Heart right ventricle (tissue), 16 donors: ENCODE measurements at regions not wholly inside any gene's neighbourhood (a gene's known extent, or its start where the extent isn't known, plus 50 kb on each side); places are given as distances from the start of the nearest gene placed in this dataset.

Source experiments
- ATAC-seq, 8 donors: fragments of 200-7000 bp; cut with Tn5 transposase; one replicate each; pipeline ENCODE4 v1.9.1; 2020; ENCODE audit warnings: mild to moderate bottlenecking in 8 of 8, moderate library complexity in 8 of 8, moderate number of reproducible peaks in 1 of 8
- DNase-seq, 2 donors: peaks; one replicate each; pipeline ENCODE4 v3.0.0-alpha.2; 2020
- H3K27ac ChIP-seq, 10 donors: fragments of 200-600 bp; sonication (generic) in 2 of 10; one replicate each; pipeline versions ENCODE4 v1.5.0 to v1.8.0; 2020 to 2022; ENCODE audit warnings: mild to moderate bottlenecking in 3 of 10
- H3K27me3 ChIP-seq, 7 donors: fragments of 200-600 bp; one replicate each; pipeline ENCODE4 v1.8.0; 2021 to 2022; ENCODE audit warnings: mild to moderate bottlenecking in 2 of 7
- H3K36me3 ChIP-seq, 9 donors: fragments of 200-600 bp; sonication (generic) in 1 of 9; one replicate each; pipeline versions ENCODE4 v1.5.0 to v1.8.0; 2020 to 2022; ENCODE audit warnings: mild to moderate bottlenecking in 2 of 9
- H3K4me1 ChIP-seq, 9 donors: fragments of 200-600 bp; sonication (generic) in 1 of 9; one replicate each; pipeline versions ENCODE4 v1.5.0 to v1.8.0; 2020 to 2022; ENCODE audit warnings: mild to moderate bottlenecking in 4 of 9
- H3K4me3 ChIP-seq, 10 donors: fragments of 200-600 bp; sonication (generic) in 2 of 10; one replicate each; pipeline versions ENCODE4 v1.5.0 to v1.8.0; 2020 to 2022; ENCODE audit warnings: mild to moderate bottlenecking in 7 of 10, moderate library complexity in 2 of 10
- H3K9me3 ChIP-seq, 11 donors: fragments of 200-600 bp in 10 of 11; sonication (generic) in 2 of 11; one replicate each; pipeline versions ENCODE4 v1.5.0 to v1.8.0; 2013 to 2022; ENCODE audit warnings: mild to moderate bottlenecking in 2 of 11, control low read depth in 1 of 11, moderate library complexity in 1 of 11
- WGBS, 2 donors: extraction: QIAGEN DNeasy Blood & Tissue Kit; methylation state at CpG; one replicate each; pipeline ENCODE4 v1.1.7; 2013; ENCODE audit warnings: inconsistent platforms in 1 of 2; 5-methylcytosine and 5-hydroxymethylcytosine counted together
- intact Hi-C, 10 donors: fragments of 100-400 bp; cut with DNase I; formaldehyde crosslinking; loops; one replicate each; pipeline versions ENCODE4 v1.11.1 to v1.14.2; 2022
- TF ChIP-seq, protein P1 (sequence below), 9 donors: fragments of 200-600 bp; sonication (generic) in 2 of 9; IDR thresholded peaks; one replicate each; pipeline versions ENCODE4 v1.5.0 to v1.8.0; 2021 to 2022; ENCODE audit warnings: antibody characterized with exemption in 9 of 9, mild to moderate bottlenecking in 5 of 9, moderate library complexity in 1 of 9
- donor health status: Arrhythmogenic right ventricular cardiomyopathy.
- donor health status: ischemic (EF 13 %, LVEDD 7.1; RV severe dilation, severe dysfunction).
- donor health status: healthy with polysubstance abuse.
- donor health status: DM: no; HTN: yes; CAD: no.
- donor health status: DM: no; HTN: no; CAD: no.
- donor health status: ischemic (EF 25% LVEDD 6.9; RV normal size, moderate dysfunction).
- donor health status: ischemic (EF 25% LVEDD 5.7; RV mildly dilated, moderate dysfunction).
- donor health status: healthy.
- donor health status: DM: yes; HTN: yes; CAD: no.
- donor health status: Ischemic cardiomyopathy.
- donor health status: ischemic (EF 35%, LVEDD 5.7; RV mildly dilated, moderate dysfunction).
- donor health status: nonischemic (EF 11% LVEDD 7.7; RV severe dilation, severe dysfunction).
- donor health status: DM: yes; HTN: yes; CAD: no.
- donor health status: PGD.
- donor health status: ischemic (EF 29% LVEDD 5.4; RV normal size, mild dysfunction).
- donor health status: nonischemic (EF 23%, LVEDD 6.1; RV moderate dilation, normal function).

DNA sequence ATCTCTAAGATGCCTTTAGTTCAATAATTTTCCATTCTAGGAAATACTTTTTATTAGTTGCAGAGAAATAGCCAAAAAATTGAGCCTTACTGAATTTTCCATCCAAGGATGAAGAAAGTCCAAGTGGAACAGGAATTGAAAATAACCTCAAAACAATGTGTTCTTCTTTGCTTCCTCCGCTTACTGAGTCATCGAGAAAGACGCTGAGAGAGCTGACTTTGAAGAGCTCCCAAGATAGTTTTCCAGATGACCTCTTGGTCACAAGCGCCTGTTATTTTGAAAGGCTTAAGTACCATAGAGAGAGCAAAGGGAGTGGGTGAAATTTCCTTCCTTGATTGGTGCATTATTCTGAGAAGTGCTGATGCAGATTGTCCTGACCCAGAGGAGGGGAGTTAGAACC lies 253.5 kb upstream of the ATP10B start:
- Histone ChIP-seq H3K36me3 (no peaks in the 10 kb centered on the region), H3K4me1 (peaks cover 0 to 7% (median 0%) of the 10 kb centered on the region in 9 donors), H3K27me3 (no peaks in the 10 kb centered on the region), H3K4me3 (no peak overlapping the region), H3K9me3 (no peaks in the 10 kb centered on the region), H3K27ac (no peak overlapping the region)
- 18 to 27% methylated on average over 4 of the region's 4 CpGs for WGBS, 2 donors
- TF ChIP-seq, protein P1, sequence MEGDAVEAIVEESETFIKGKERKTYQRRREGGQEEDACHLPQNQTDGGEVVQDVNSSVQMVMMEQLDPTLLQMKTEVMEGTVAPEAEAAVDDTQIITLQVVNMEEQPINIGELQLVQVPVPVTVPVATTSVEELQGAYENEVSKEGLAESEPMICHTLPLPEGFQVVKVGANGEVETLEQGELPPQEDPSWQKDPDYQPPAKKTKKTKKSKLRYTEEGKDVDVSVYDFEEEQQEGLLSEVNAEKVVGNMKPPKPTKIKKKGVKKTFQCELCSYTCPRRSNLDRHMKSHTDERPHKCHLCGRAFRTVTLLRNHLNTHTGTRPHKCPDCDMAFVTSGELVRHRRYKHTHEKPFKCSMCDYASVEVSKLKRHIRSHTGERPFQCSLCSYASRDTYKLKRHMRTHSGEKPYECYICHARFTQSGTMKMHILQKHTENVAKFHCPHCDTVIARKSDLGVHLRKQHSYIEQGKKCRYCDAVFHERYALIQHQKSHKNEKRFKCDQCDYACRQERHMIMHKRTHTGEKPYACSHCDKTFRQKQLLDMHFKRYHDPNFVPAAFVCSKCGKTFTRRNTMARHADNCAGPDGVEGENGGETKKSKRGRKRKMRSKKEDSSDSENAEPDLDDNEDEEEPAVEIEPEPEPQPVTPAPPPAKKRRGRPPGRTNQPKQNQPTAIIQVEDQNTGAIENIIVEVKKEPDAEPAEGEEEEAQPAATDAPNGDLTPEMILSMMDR (IDR thresholded peaks at IDR 0.05) = no peak
- intact Hi-C loops = no loop called here
- DNase-seq (no peak), ATAC-seq (peak in 3 of 8 donors; percentile 42 to 56 (median 50))

GRCh38 chr5:161098516-161098915 lies 246.5 kb upstream of the ATP10B start:
- WGBS, 2 donors = 88 to 94% methylated on average over 4 of the region's 4 CpGs
- intact Hi-C loops = no loop called here
- Histone ChIP-seq H3K4me3 (no peak overlapping the region), H3K27ac (no peak overlapping the region), H3K36me3 (no peaks in the 10 kb centered on the region), H3K9me3 (peaks cover 0 to 10% (median 0%) of the 10 kb centered on the region in 11 donors), H3K27me3 (peaks cover 0 to 2% (median 0%) of the 10 kb centered on the region in 7 donors), H3K4me1 (no peaks in the 10 kb centered on the region)
- ATAC-seq = no peak
- TF ChIP-seq, protein P1 (IDR thresholded peaks at IDR 0.05) = no peak
- no peak for DNase-seq

GRCh38 chr5:161096581-161096980 lies 244.6 kb upstream of the ATP10B start:
- no peaks in the 10 kb centered on the region for H3K36me3 ChIP-seq
- WGBS, 2 donors = 61 to 74% methylated on average over 4 of the region's 4 CpGs
- H3K4me3 ChIP-seq = no peak overlapping the region
- no peak overlapping the region for H3K27ac ChIP-seq
- no peak for ATAC-seq
- TF ChIP-seq, protein P1 (IDR thresholded peaks at IDR 0.05) = no peak
- H3K27me3 ChIP-seq = peaks cover 0 to 2% (median 0%) of the 10 kb centered on the region in 7 donors
- no peak for DNase-seq
- intact Hi-C loops = no loop called here
- no peaks in the 10 kb centered on the region for H3K4me1 ChIP-seq
- H3K9me3 ChIP-seq = peaks cover 0 to 10% (median 0%) of the 10 kb centered on the region in 11 donors

DNA sequence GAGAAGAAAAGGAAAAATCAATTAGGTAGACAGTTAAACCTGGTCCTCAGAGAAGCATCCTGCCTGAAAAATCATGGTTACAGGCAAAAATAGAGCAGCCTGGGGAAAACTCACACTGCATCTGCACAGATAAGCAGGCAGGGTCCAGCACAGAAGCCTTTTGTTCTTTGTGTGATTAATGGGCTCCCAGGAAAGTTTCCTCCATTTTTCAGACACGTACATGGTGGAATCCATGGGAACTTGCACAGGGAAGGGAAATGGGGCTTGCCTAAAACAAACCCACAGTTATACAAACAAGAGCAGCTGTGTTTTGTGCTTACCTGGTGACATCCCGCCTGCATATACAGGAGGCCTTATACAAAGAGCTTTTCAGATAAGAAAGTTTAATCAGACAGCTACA lies 243.9 kb upstream of the ATP10B start:
- WGBS, 2 donors = 39 to 41% methylated on average over 2 of the region's 2 CpGs
- Histone ChIP-seq H3K27ac (no peak overlapping the region), H3K4me1 (no peaks in the 10 kb centered on the region), H3K4me3 (no peak overlapping the region), H3K36me3 (no peaks in the 10 kb centered on the region), H3K27me3 (peaks cover 0 to 2% (median 0%) of the 10 kb centered on the region in 7 donors), H3K9me3 (peaks cover 0 to 10% (median 0%) of the 10 kb centered on the region in 11 donors)
- TF ChIP-seq, protein P1 (IDR thresholded peaks at IDR 0.05) = no peak
- intact Hi-C loops = no loop called here
- ATAC-seq = no peak
- no peak for DNase-seq
